AG04450 (cell line): ENCODE measurements at regions not wholly inside any gene's neighbourhood (a gene's known extent, or its start where the extent isn't known, plus 50 kb on each side); places are given as distances from the start of the nearest gene placed in this dataset.

ENCODE experiments used
- CTCF ChIA-PET: fragments of 300-600, 350-600 bp; formaldehyde crosslinking; extraction: SDS; loops from one replicate; lab custom pipeline; 2022; ENCODE audit warnings: antibody characterized with exemption, inconsistent platforms; lab: Charles Lee
- POLR2A ChIA-PET: fragments of 350-600 bp; formaldehyde crosslinking; extraction: SDS; loops from one replicate; lab custom pipeline; 2021; ENCODE audit warnings: antibody characterized with exemption, inconsistent platforms; lab: Yijun Ruan, JAX
- DNase-seq: peaks from one replicate; pipeline ENCODE4 v3.0.0-alpha.2; 2011; ENCODE audit warnings: low read depth, low spot score
- H3K27ac ChIP-seq: one replicate; pipeline ENCODE4 v1.5.1; 2012; ENCODE audit warnings: low read depth, low read length, control low read depth
- H3K27me3 ChIP-seq: one replicate; pipeline ENCODE4 v1.6.0; 2012; ENCODE audit warnings: low read length; ENCODE audit not compliant: control insufficient read depth, insufficient read depth
- H3K4me3 ChIP-seq: 2 replicates; pipeline ENCODE4 v1.5.1; 2011; ENCODE audit warnings: mild to moderate bottlenecking, low read depth, low read length, control low read depth
- H3K9me3 ChIP-seq: 2 replicates; pipeline ENCODE4 v1.5.1; 2012; ENCODE audit warnings: low read length; ENCODE audit not compliant: control insufficient read depth, insufficient read depth
- TF ChIP-seq, protein P1 (sequence below): IDR thresholded peaks from 2 replicates; pipeline ENCODE4 v1.5.1; 2011; ENCODE audit warnings: low read depth, low read length, control low read depth, inconsistent platforms

GRCh38 chr5:82991678-82992323 lies 85.4 kb downstream of the TMEM167A start:
- no peak for DNase-seq
- TF ChIP-seq, protein P1, sequence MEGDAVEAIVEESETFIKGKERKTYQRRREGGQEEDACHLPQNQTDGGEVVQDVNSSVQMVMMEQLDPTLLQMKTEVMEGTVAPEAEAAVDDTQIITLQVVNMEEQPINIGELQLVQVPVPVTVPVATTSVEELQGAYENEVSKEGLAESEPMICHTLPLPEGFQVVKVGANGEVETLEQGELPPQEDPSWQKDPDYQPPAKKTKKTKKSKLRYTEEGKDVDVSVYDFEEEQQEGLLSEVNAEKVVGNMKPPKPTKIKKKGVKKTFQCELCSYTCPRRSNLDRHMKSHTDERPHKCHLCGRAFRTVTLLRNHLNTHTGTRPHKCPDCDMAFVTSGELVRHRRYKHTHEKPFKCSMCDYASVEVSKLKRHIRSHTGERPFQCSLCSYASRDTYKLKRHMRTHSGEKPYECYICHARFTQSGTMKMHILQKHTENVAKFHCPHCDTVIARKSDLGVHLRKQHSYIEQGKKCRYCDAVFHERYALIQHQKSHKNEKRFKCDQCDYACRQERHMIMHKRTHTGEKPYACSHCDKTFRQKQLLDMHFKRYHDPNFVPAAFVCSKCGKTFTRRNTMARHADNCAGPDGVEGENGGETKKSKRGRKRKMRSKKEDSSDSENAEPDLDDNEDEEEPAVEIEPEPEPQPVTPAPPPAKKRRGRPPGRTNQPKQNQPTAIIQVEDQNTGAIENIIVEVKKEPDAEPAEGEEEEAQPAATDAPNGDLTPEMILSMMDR: no peak
- CTCF ChIA-PET: no interaction called here

DNA sequence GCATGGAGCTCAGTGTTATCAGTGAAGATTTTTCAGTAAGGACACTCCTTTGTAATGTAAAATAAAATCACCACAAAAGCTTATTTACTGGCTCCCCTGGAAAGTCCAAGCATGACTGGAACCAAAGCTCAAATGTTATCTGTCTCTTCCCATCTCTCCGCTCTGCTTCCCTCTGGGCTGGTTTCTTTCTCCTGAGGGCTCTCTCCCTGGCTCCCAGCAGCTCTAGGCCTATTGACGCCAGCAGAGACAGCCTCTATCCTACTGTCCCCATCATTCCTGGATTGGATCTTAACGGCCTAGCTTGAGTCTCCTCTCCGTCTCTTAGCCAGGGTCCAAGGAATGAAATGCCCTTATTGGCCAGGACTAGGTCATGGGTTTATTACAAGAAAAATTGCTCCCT lies 86.1 kb downstream of the TMEM167A start:
- CTCF ChIA-PET: no interaction called here

More at GRCh38 chr5:82991678-82992323, 85.4 kb downstream of the TMEM167A start:
- no peaks in the 10 kb centered on the region for H3K9me3 ChIP-seq
- no peak overlapping the region for H3K27ac ChIP-seq
- no peak overlapping the region for H3K4me3 ChIP-seq
- POLR2A ChIA-PET: no interaction called here
- H3K27me3 ChIP-seq: no peaks in the 10 kb centered on the region

DNA sequence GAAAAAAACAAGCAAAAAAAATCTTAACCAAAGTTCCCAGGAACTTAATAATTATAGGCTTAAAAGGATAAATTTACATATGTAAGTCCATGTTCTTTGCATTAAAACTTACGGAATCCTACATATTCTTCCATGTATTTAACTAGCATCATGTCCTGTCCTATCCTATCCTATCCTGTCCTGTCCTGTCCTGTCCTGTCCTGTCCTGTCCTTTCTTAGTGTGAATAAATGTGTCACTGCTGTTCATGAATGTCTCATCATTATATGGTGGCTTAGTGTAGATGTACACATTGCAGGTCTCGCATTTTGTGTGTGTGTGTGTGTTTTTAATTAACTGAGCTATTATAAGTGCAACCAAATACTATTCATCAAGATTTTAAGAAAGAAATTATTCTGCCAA lies 90.0 kb downstream of the TMEM167A start:
- ChIA-PET POLR2A (no interaction called here), CTCF (interaction anchor here (1.1 kb wide), 1 partner anchor 18 kb away, joined by 3 read pairs; no protein-coding TSS in a partner anchor)
- TF ChIP-seq, protein P1: no peak

More for the DNA sequence above, 86.1 kb downstream of the TMEM167A start:
- no peak overlapping the region for H3K27ac ChIP-seq
- no peak for DNase-seq
- POLR2A ChIA-PET: no interaction called here
- H3K4me3 ChIP-seq: no peak overlapping the region
- no peaks in the 10 kb centered on the region for H3K27me3 ChIP-seq
- TF ChIP-seq, protein P1: no peak
- no peaks in the 10 kb centered on the region for H3K9me3 ChIP-seq

GRCh38 chr5:82986404-82986803 lies 90.8 kb downstream of the TMEM167A start:
- no peak overlapping the region for H3K27ac ChIP-seq
- no peak overlapping the region for H3K4me3 ChIP-seq
- POLR2A ChIA-PET: no interaction called here
- CTCF ChIA-PET: interaction anchor here (1.1 kb wide), 1 partner anchor 18 kb away, joined by 3 read pairs; no protein-coding TSS in a partner anchor
- TF ChIP-seq, protein P1: no peak
- no peak for DNase-seq
- no peaks in the 10 kb centered on the region for H3K27me3 ChIP-seq
- H3K9me3 ChIP-seq: no peaks in the 10 kb centered on the region

More for the DNA sequence above, 90.0 kb downstream of the TMEM167A start:
- H3K27me3 ChIP-seq: no peaks in the 10 kb centered on the region
- H3K27ac ChIP-seq: no peak overlapping the region
- H3K9me3 ChIP-seq: no peaks in the 10 kb centered on the region
- no peak for DNase-seq
- H3K4me3 ChIP-seq: no peak overlapping the region

DNA sequence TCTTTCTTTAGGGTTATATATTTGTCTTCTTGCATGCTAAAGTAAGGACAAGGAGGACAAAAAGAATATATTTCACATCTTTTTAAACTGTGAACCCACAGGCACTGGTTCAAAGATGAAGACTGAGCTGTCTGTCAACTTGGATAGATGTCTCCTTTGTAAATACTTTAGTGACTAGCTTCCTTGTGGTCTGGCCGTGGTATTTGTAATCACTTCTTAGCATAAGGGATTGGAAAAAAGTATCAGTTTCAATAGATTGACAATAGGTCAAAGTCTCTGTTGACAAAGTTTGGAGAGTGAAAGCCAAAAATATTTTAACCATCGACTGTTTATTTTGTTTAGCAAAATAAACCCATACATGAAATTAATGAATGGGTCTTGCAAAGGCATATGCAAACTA lies 91.4 kb downstream of the TMEM167A start:
- TF ChIP-seq, protein P1: no peak
- CTCF ChIA-PET: no interaction called here

More for the DNA sequence above, 91.4 kb downstream of the TMEM167A start:
- H3K4me3 ChIP-seq: no peak overlapping the region
- no peak overlapping the region for H3K27ac ChIP-seq
- POLR2A ChIA-PET: no interaction called here
- no peaks in the 10 kb centered on the region for H3K27me3 ChIP-seq
- no peak for DNase-seq
- no peaks in the 10 kb centered on the region for H3K9me3 ChIP-seq
